ENCODE measurements at regions not wholly inside any gene's neighbourhood (a gene's known extent, or its start where the extent isn't known, plus 50 kb on each side); places are given as distances from the start of the nearest gene placed in this dataset.

GRCh38 chr6:150704447-150705192 is 104.9 kb downstream of the PLEKHG1 start:
- no peak for TF ChIP-seq IRF3 (IDR thresholded peaks at IDR 0.05)
- TF ChIP-seq CTCF (IDR thresholded peaks at IDR 0.05 in 2 of 3, conservative IDR thresholded peaks at IDR 0.05 in 1 of 3; ENCODE audit: control insufficient read depth in 2 of 3, extremely low read depth in 1 of 3, insufficient read depth in 1 of 3, low read depth in 3 of 3, low read length in 3 of 3) = no peak
- no peak for TF ChIP-seq TBL1XR1 (IDR thresholded peaks at IDR 0.05; ENCODE audit: low read depth, low read length)
- no peak for TF ChIP-seq SIN3A (IDR thresholded peaks at IDR 0.05; ENCODE audit: low read depth, low read length)
- no peak for TF ChIP-seq TCF12 (IDR thresholded peaks at IDR 0.05; ENCODE audit: low read depth, low read length)

Data from GM12878 (cell line).